ENCODE measurements at regions not wholly inside any gene's neighbourhood (a gene's known extent, or its start where the extent isn't known, plus 50 kb on each side); places are given as distances from the start of the nearest gene placed in this dataset.

GRCh38 chr4:158079661-158080060 lies 93.2 kb downstream of the GASK1B start:
- H3K36me3 ChIP-seq: no peaks in the 10 kb centered on the region
- 70 to 71% methylated on average over 2 of the region's 2 CpGs for WGBS, 2 donors
- intact Hi-C loops (cut with DNase I): no loop called here
- H3K4me3 ChIP-seq: no peak overlapping the region
- DNase-seq: no peak
- H3K4me1 ChIP-seq: no peaks in the 10 kb centered on the region
- H3K9me3 ChIP-seq: no peaks in the 10 kb centered on the region
- H3K27me3 ChIP-seq: no peaks in the 10 kb centered on the region
- TF ChIP-seq CTCF (IDR thresholded peaks at IDR 0.05) (no peak), POLR2A (IDR thresholded peaks at IDR 0.05) (no peak)
- no peak overlapping the region for H3K27ac ChIP-seq

- TF ChIP-seq CTCF (IDR thresholded peaks at IDR 0.05) (no peak), POLR2A (IDR thresholded peaks at IDR 0.05) (no peak)
These were observed 95.0 kb downstream of the GASK1B start for GRCh38 chr4:158077835-158078234.

GRCh38 chr4:158074851-158075250 lies 98.0 kb downstream of the GASK1B start:
- WGBS, 2 donors: 80 to 88% methylated on average over 5 of the region's 5 CpGs
- H3K9me3 ChIP-seq: no peaks in the 10 kb centered on the region
- H3K4me1 ChIP-seq: no peaks in the 10 kb centered on the region
- H3K27me3 ChIP-seq: no peaks in the 10 kb centered on the region
- no peak overlapping the region for H3K27ac ChIP-seq
- no peak for TF ChIP-seq POLR2A (IDR thresholded peaks at IDR 0.05)
- TF ChIP-seq CTCF (IDR thresholded peaks at IDR 0.05): no peak
- no peak overlapping the region for H3K4me3 ChIP-seq
- H3K36me3 ChIP-seq: no peaks in the 10 kb centered on the region
- intact Hi-C loops (cut with DNase I): no loop called here
- no peak for DNase-seq

More at GRCh38 chr4:158077835-158078234, 95.0 kb downstream of the GASK1B start:
- WGBS, 2 donors: 77 to 80% methylated on average over 2 of the region's 2 CpGs
- Histone ChIP-seq H3K36me3 (no peaks in the 10 kb centered on the region), H3K27me3 (no peaks in the 10 kb centered on the region), H3K4me1 (no peaks in the 10 kb centered on the region), H3K4me3 (no peak overlapping the region), H3K9me3 (no peaks in the 10 kb centered on the region), H3K27ac (no peak overlapping the region)
- DNase-seq: no peak
- intact Hi-C loops (cut with DNase I): no loop called here

- DNase-seq: no peak
- TF ChIP-seq POLR2A (IDR thresholded peaks at IDR 0.05) (no peak), CTCF (IDR thresholded peaks at IDR 0.05) (no peak)
- Histone ChIP-seq H3K36me3 (no peaks in the 10 kb centered on the region), H3K4me1 (no peaks in the 10 kb centered on the region), H3K4me3 (no peak overlapping the region), H3K9me3 (no peaks in the 10 kb centered on the region), H3K27me3 (no peaks in the 10 kb centered on the region), H3K27ac (no peak overlapping the region)
- WGBS, 2 donors: 64 to 79% methylated on average over 4 of the region's 4 CpGs
- intact Hi-C loops (cut with DNase I): no loop called here
These were observed 100.9 kb downstream of the GASK1B start for GRCh38 chr4:158071931-158072330.

- no peaks in the 10 kb centered on the region for H3K36me3 ChIP-seq
- H3K27me3 ChIP-seq: no peaks in the 10 kb centered on the region
- no peaks in the 10 kb centered on the region for H3K9me3 ChIP-seq
- intact Hi-C loops (cut with DNase I): no loop called here
- no peak overlapping the region for H3K4me3 ChIP-seq
- no peak for TF ChIP-seq CTCF (IDR thresholded peaks at IDR 0.05)
- no peak for TF ChIP-seq POLR2A (IDR thresholded peaks at IDR 0.05)
- DNase-seq: no peak
- no peaks in the 10 kb centered on the region for H3K4me1 ChIP-seq
- no peak overlapping the region for H3K27ac ChIP-seq
- WGBS, 2 donors: 54 to 65% methylated on average over 1 of the region's 1 CpG
These were observed 104.8 kb downstream of the GASK1B start for GRCh38 chr4:158068068-158068467.

All from esophagus squamous epithelium (tissue), 5 donors.